GM12878 (cell line): ENCODE measurements at regions not wholly inside any gene's neighbourhood (a gene's known extent, or its start where the extent isn't known, plus 50 kb on each side); places are given as distances from the start of the nearest gene placed in this dataset.

Experiments
- BRCA1 ChIP-seq: IDR thresholded peaks from 2 replicates; pipeline ENCODE4 v1.6.1; 2011; ENCODE audit warnings: low read depth, low read length, improper control_type of control experiment
- EP300 ChIP-seq, 2 experiments: fragments of 150-350 bp in 1 of 2; IDR thresholded peaks; 2 replicates each; pipeline ENCODE4 v1.6.1; 2011 to 2012; ENCODE audit warnings: low read depth in 2 of 2, low read length in 2 of 2, borderline replicate concordance in 1 of 2, improper control_type of control experiment in 1 of 2, inconsistent platforms in 1 of 2; ENCODE audit not compliant: control insufficient read depth in 1 of 2
- ESRRA ChIP-seq: IDR thresholded peaks from 2 replicates; pipeline ENCODE4 v1.6.1; 2012; ENCODE audit warnings: mild to moderate bottlenecking, low read length, improper control_type of control experiment
- KAT2A ChIP-seq: conservative IDR thresholded peaks from 2 replicates; pipeline ENCODE4 v1.6.1; 2011; ENCODE audit warnings: low read depth, low read length; ENCODE audit not compliant: control insufficient read depth
- POLR2A ChIP-seq: IDR thresholded peaks from 2 replicates; pipeline ENCODE4 v1.6.1; 2011; ENCODE audit warnings: low read depth, mild to moderate bottlenecking, low read length
- POLR2AphosphoS5 ChIP-seq: IDR thresholded peaks from 2 replicates; pipeline ENCODE4 v1.6.1; 2011; ENCODE audit warnings: mild to moderate bottlenecking, low read length, inconsistent platforms
- YY1 ChIP-seq: IDR thresholded peaks from 2 replicates; pipeline ENCODE4 v1.6.1; 2011; ENCODE audit warnings: low read depth, mild to moderate bottlenecking, low read length
- TF ChIP-seq, protein P1 (sequence below), 3 experiments: IDR thresholded peaks in 2 of 3; conservative IDR thresholded peaks in 1 of 3; 2 replicates each; pipeline ENCODE4 v1.5.1; 2011; ENCODE audit warnings: low read depth in 3 of 3, low read length in 3 of 3, mild to moderate bottlenecking in 3 of 3, control low read depth in 2 of 3, moderate library complexity in 2 of 3, inconsistent platforms in 1 of 3, mixed read lengths in 1 of 3; ENCODE audit not compliant: control insufficient read depth in 2 of 3, insufficient read depth in 1 of 3; ENCODE audit errors: extremely low read depth in 1 of 3
- TF ChIP-seq, protein P2 (sequence below): IDR thresholded peaks from 2 replicates; pipeline ENCODE4 v1.6.1; 2011; ENCODE audit warnings: low read depth, low read length, improper control_type of control experiment, borderline replicate concordance
- TF ChIP-seq, protein P3 (sequence below): fragments of 150-350 bp; IDR thresholded peaks from 2 replicates; pipeline ENCODE4 v1.6.1; 2016; ENCODE audit warnings: low read depth, low read length
- TF ChIP-seq, protein P4 (sequence below): fragments of 450-650 bp; IDR thresholded peaks from 2 replicates; pipeline ENCODE4 v1.6.1; 2017; ENCODE audit warnings: borderline replicate concordance

DNA sequence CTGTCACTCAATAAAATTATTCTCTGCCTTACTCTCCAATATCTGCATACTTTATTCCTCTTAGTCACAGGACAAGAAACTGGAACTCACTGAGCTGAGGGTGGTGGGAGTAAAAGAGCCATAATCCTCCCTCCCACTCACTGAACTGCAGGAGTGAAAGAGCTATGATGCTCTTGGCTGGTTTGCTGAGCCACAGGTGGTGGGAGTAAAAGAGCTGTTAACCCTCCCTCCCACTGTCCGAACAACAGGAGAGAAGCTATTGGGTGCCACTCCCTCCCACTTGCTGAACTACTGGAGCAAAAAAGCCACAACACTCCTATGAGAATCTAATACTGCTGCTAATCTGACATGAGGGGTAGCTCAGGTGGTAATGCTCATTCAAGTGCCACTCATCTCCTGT lies 391.0 kb downstream of the NSUN3 start:
- TF ChIP-seq POLR2AphosphoS5 (no peak), EP300 (IDR thresholded peaks at IDR 0.05; ENCODE audit: borderline replicate concordance in 1 of 2, control insufficient read depth in 1 of 2, low read depth in 2 of 2, low read length in 2 of 2) (no peak), POLR2A (no peak), KAT2A (no peak), ESRRA (no peak), YY1 (no peak), BRCA1 (no peak)
- TF ChIP-seq, protein P1, sequence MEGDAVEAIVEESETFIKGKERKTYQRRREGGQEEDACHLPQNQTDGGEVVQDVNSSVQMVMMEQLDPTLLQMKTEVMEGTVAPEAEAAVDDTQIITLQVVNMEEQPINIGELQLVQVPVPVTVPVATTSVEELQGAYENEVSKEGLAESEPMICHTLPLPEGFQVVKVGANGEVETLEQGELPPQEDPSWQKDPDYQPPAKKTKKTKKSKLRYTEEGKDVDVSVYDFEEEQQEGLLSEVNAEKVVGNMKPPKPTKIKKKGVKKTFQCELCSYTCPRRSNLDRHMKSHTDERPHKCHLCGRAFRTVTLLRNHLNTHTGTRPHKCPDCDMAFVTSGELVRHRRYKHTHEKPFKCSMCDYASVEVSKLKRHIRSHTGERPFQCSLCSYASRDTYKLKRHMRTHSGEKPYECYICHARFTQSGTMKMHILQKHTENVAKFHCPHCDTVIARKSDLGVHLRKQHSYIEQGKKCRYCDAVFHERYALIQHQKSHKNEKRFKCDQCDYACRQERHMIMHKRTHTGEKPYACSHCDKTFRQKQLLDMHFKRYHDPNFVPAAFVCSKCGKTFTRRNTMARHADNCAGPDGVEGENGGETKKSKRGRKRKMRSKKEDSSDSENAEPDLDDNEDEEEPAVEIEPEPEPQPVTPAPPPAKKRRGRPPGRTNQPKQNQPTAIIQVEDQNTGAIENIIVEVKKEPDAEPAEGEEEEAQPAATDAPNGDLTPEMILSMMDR (IDR thresholded peaks at IDR 0.05 in 2 of 3, conservative IDR thresholded peaks at IDR 0.05 in 1 of 3; ENCODE audit: control insufficient read depth in 2 of 3, extremely low read depth in 1 of 3, insufficient read depth in 1 of 3, low read depth in 3 of 3, low read length in 3 of 3) = no peak
- TF ChIP-seq, protein P2, sequence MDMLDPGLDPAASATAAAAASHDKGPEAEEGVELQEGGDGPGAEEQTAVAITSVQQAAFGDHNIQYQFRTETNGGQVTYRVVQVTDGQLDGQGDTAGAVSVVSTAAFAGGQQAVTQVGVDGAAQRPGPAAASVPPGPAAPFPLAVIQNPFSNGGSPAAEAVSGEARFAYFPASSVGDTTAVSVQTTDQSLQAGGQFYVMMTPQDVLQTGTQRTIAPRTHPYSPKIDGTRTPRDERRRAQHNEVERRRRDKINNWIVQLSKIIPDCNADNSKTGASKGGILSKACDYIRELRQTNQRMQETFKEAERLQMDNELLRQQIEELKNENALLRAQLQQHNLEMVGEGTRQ = no peak
- TF ChIP-seq, protein P3, sequence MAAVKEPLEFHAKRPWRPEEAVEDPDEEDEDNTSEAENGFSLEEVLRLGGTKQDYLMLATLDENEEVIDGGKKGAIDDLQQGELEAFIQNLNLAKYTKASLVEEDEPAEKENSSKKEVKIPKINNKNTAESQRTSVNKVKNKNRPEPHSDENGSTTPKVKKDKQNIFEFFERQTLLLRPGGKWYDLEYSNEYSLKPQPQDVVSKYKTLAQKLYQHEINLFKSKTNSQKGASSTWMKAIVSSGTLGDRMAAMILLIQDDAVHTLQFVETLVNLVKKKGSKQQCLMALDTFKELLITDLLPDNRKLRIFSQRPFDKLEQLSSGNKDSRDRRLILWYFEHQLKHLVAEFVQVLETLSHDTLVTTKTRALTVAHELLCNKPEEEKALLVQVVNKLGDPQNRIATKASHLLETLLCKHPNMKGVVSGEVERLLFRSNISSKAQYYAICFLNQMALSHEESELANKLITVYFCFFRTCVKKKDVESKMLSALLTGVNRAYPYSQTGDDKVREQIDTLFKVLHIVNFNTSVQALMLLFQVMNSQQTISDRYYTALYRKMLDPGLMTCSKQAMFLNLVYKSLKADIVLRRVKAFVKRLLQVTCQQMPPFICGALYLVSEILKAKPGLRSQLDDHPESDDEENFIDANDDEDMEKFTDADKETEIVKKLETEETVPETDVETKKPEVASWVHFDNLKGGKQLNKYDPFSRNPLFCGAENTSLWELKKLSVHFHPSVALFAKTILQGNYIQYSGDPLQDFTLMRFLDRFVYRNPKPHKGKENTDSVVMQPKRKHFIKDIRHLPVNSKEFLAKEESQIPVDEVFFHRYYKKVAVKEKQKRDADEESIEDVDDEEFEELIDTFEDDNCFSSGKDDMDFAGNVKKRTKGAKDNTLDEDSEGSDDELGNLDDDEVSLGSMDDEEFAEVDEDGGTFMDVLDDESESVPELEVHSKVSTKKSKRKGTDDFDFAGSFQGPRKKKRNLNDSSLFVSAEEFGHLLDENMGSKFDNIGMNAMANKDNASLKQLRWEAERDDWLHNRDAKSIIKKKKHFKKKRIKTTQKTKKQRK = no peak
- TF ChIP-seq, protein P4, sequence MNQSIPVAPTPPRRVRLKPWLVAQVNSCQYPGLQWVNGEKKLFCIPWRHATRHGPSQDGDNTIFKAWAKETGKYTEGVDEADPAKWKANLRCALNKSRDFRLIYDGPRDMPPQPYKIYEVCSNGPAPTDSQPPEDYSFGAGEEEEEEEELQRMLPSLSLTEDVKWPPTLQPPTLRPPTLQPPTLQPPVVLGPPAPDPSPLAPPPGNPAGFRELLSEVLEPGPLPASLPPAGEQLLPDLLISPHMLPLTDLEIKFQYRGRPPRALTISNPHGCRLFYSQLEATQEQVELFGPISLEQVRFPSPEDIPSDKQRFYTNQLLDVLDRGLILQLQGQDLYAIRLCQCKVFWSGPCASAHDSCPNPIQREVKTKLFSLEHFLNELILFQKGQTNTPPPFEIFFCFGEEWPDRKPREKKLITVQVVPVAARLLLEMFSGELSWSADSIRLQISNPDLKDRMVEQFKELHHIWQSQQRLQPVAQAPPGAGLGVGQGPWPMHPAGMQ = no peak
